Epithelial cell of prostate (primary cell): ENCODE measurements at regions not wholly inside any gene's neighbourhood (a gene's known extent, or its start where the extent isn't known, plus 50 kb on each side); places are given as distances from the start of the nearest gene placed in this dataset.
A peak's percentile ranks its signal among the peaks of the same experiment; 100 is the strongest.
"Not testable (repeated sequence)": the region's sequence is repeated elsewhere in the genome, so short reads cannot be mapped to it uniquely, and the experiment has no call there.

ENCODE experiments used
- DNase-seq: peaks from one replicate; pipeline ENCODE4 v3.0.0-alpha.2; 2011; ENCODE audit warnings: low read depth, low spot score
- H3K27ac ChIP-seq: fragments of 450-650 bp; 2 replicates; pipeline ENCODE4 v1.5.1; 2017; ENCODE audit warnings: mild to moderate bottlenecking

GRCh38 chr1:194357573-194358207, 1171.3 kb upstream of the B3GALT2 start:
- not testable (repeated sequence) for DNase-seq, H3K27ac ChIP-seq

GRCh38 chr1:194355488-194356106, 1169.2 kb upstream of the B3GALT2 start:
- no peak overlapping the region for H3K27ac ChIP-seq

GRCh38 chr1:194353121-194353520, 1166.7 kb upstream of the B3GALT2 start:
- H3K27ac ChIP-seq, result no peak overlapping the region
- no peak for DNase-seq

More at GRCh38 chr1:194355488-194356106, 1169.2 kb upstream of the B3GALT2 start:
- no peak for DNase-seq

GRCh38 chr1:194347200-194347599, 1160.8 kb upstream of the B3GALT2 start:
- no peak overlapping the region for H3K27ac ChIP-seq
- DNase-seq, result no peak

- no peak overlapping the region for H3K27ac ChIP-seq
- no peak for DNase-seq
Observed at GRCh38 chr1:194342484-194343262, 1156.3 kb upstream of the B3GALT2 start.

- no peak for DNase-seq
- no peak overlapping the region for H3K27ac ChIP-seq
Observed at GRCh38 chr1:194341587-194341986, 1155.2 kb upstream of the B3GALT2 start.

- DNase-seq, result no peak
- no peak overlapping the region for H3K27ac ChIP-seq
Observed at GRCh38 chr1:194339471-194339870, 1153.1 kb upstream of the B3GALT2 start.

- H3K27ac ChIP-seq, result no peak overlapping the region
- no peak for DNase-seq
Observed at GRCh38 chr1:194338241-194338948, 1152.0 kb upstream of the B3GALT2 start.

- DNase-seq, result no peak
- no peak overlapping the region for H3K27ac ChIP-seq
Observed at GRCh38 chr1:194333240-194333639, 1146.8 kb upstream of the B3GALT2 start.

GRCh38 chr1:194331758-194332157, 1145.3 kb upstream of the B3GALT2 start:
- H3K27ac ChIP-seq, result no peak overlapping the region
- no peak for DNase-seq

GRCh38 chr1:194322751-194323150, 1136.3 kb upstream of the B3GALT2 start:
- H3K27ac ChIP-seq, result no peak overlapping the region
- DNase-seq, result no peak

- H3K27ac ChIP-seq, result no peak overlapping the region
- no peak for DNase-seq
Observed at GRCh38 chr1:194318790-194319280, 1132.4 kb upstream of the B3GALT2 start.

- DNase-seq, result no peak
- H3K27ac ChIP-seq, result no peak overlapping the region
Observed at GRCh38 chr1:194309697-194310096, 1123.3 kb upstream of the B3GALT2 start.

GRCh38 chr1:194309269-194309668, 1122.9 kb upstream of the B3GALT2 start:
- DNase-seq, result no peak
- H3K27ac ChIP-seq, result no peak overlapping the region

GRCh38 chr1:194300776-194301175, 1114.4 kb upstream of the B3GALT2 start:
- no peak for DNase-seq
- no peak overlapping the region for H3K27ac ChIP-seq

- no peak for DNase-seq
- no peak overlapping the region for H3K27ac ChIP-seq
Observed at GRCh38 chr1:194300340-194300739, 1113.9 kb upstream of the B3GALT2 start.

- DNase-seq, result no peak
- H3K27ac ChIP-seq, result no peak overlapping the region
Observed at GRCh38 chr1:194298007-194298598, 1111.7 kb upstream of the B3GALT2 start.

GRCh38 chr1:194297094-194297493, 1110.7 kb upstream of the B3GALT2 start:
- H3K27ac ChIP-seq, result no peak overlapping the region
- no peak for DNase-seq

- no peak overlapping the region for H3K27ac ChIP-seq
- DNase-seq, result no peak
Observed at GRCh38 chr1:194296201-194296600, 1109.8 kb upstream of the B3GALT2 start.

- DNase-seq, result peak; percentile 1
- H3K27ac ChIP-seq, result no peak overlapping the region
Observed at GRCh38 chr1:194295685-194296084, 1109.3 kb upstream of the B3GALT2 start.
